Thoracic aorta (tissue), 2 donors: ENCODE measurements at regions not wholly inside any gene's neighbourhood (a gene's known extent, or its start where the extent isn't known, plus 50 kb on each side); places are given as distances from the start of the nearest gene placed in this dataset.
"Not testable (repeated sequence)": the region's sequence is repeated elsewhere in the genome, so short reads cannot be mapped to it uniquely, and the experiment has no call there.

Experiments
- ATAC-seq: fragments of 150-250 bp; one replicate; pipeline ENCODE4 v1.8.0; 2017; ENCODE audit warnings: low read depth; ENCODE audit not compliant: insufficient number of reproducible peaks, low FRiP score
- DNase-seq: peaks from one replicate; pipeline ENCODE4 v3.0.0-alpha.2; 2020; ENCODE audit warnings: low spot score
- H3K27ac ChIP-seq, 2 donors: fragments of 200-600 bp; sonication (generic); 1 replicate in 1 of 2; 2 replicates in 1 of 2; pipeline ENCODE4 v1.5.1; 2016; ENCODE audit warnings: mild to moderate bottlenecking in 2 of 2, moderate library complexity in 2 of 2
- H3K27me3 ChIP-seq: fragments of 200-600 bp; sonication (generic); replicated peaks from 2 replicates; pipeline ENCODE4 v1.6.0; 2016; ENCODE audit warnings: mild to moderate bottlenecking; ENCODE audit not compliant: insufficient read depth
- H3K36me3 ChIP-seq: fragments of 200-600 bp; sonication (generic); one replicate; pipeline ENCODE4 v1.5.1; 2016
- H3K4me1 ChIP-seq, 2 donors: fragments of 200-600 bp; sonication (generic); 1 replicate in 1 of 2; 2 replicates in 1 of 2; pipeline versions ENCODE4 v1.5.1 to v1.6.0; 2016; ENCODE audit warnings: low read depth in 2 of 2, mild to moderate bottlenecking in 1 of 2; ENCODE audit not compliant: control insufficient read depth in 1 of 2
- H3K4me3 ChIP-seq: fragments of 200-600 bp; sonication (generic); 2 replicates; pipeline ENCODE4 v1.5.1; 2016; ENCODE audit warnings: mild to moderate bottlenecking
- H3K9me3 ChIP-seq: fragments of 200-600 bp; sonication (generic); 2 replicates; pipeline ENCODE4 v1.5.1; 2016
- TF ChIP-seq, protein P1 (sequence below): fragments of 200-600 bp; sonication (generic); IDR thresholded peaks from one replicate; pipeline ENCODE4 v1.5.1; 2019; ENCODE audit warnings: antibody characterized with exemption

DNA sequence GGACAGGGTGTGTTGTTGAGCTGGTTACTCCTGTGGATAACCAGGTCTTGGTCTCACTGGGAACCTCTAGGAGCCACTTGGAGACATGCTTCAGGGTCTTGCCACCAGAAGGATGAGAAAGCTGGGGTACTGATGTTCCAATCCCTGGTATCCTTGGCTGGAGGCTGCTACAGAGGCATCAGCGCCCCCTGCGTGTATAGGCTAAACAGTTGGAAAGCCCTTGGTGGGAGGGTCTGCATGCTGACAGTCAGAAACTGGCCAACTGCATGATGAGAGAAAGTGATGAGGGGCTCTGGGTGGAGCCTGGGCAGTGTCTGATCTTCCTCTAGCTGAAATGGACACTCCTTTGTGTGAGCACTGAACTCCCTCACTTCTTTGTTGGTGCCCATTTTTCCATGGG lies 536.9 kb downstream of the XYLT1 start:
- no peak overlapping the region for H3K4me3 ChIP-seq

DNA sequence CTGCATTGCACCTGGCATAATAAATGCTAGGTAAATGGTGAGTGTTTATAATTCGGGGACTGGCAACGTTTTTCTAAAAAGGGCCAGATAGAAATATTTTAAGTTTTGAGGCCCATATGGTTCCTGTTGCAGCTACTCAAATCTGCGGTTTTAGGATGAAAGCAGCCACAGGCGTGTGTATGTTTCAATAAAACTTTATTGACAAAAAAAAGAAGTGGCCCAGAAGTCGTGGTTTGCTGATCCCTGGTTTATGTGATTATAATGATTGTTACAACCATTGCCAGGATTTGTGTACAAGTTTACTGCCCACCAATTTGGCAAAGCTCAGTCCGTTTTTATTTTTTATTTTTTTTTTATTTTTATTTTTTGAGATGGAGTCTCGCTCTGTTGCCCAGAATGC lies 536.1 kb downstream of the XYLT1 start:
- H3K4me3 ChIP-seq = no peak overlapping the region
- H3K27ac ChIP-seq = no peak overlapping the region
- DNase-seq (no peak), ATAC-seq (no peak)
- TF ChIP-seq, protein P1, sequence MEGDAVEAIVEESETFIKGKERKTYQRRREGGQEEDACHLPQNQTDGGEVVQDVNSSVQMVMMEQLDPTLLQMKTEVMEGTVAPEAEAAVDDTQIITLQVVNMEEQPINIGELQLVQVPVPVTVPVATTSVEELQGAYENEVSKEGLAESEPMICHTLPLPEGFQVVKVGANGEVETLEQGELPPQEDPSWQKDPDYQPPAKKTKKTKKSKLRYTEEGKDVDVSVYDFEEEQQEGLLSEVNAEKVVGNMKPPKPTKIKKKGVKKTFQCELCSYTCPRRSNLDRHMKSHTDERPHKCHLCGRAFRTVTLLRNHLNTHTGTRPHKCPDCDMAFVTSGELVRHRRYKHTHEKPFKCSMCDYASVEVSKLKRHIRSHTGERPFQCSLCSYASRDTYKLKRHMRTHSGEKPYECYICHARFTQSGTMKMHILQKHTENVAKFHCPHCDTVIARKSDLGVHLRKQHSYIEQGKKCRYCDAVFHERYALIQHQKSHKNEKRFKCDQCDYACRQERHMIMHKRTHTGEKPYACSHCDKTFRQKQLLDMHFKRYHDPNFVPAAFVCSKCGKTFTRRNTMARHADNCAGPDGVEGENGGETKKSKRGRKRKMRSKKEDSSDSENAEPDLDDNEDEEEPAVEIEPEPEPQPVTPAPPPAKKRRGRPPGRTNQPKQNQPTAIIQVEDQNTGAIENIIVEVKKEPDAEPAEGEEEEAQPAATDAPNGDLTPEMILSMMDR = no peak
- no peaks in the 10 kb centered on the region for H3K9me3 ChIP-seq
- H3K36me3 ChIP-seq = no peaks in the 10 kb centered on the region
- no peaks in the 10 kb centered on the region for H3K27me3 ChIP-seq
- H3K4me1 ChIP-seq = no peaks in the 10 kb centered on the region

More for the DNA sequence above, 536.9 kb downstream of the XYLT1 start:
- no peaks in the 10 kb centered on the region for H3K27me3 ChIP-seq
- no peaks in the 10 kb centered on the region for H3K4me1 ChIP-seq
- H3K27ac ChIP-seq = no peak overlapping the region
- ATAC-seq (no peak), DNase-seq (no peak)
- H3K36me3 ChIP-seq = no peaks in the 10 kb centered on the region
- TF ChIP-seq, protein P1 = no peak
- no peaks in the 10 kb centered on the region for H3K9me3 ChIP-seq

DNA sequence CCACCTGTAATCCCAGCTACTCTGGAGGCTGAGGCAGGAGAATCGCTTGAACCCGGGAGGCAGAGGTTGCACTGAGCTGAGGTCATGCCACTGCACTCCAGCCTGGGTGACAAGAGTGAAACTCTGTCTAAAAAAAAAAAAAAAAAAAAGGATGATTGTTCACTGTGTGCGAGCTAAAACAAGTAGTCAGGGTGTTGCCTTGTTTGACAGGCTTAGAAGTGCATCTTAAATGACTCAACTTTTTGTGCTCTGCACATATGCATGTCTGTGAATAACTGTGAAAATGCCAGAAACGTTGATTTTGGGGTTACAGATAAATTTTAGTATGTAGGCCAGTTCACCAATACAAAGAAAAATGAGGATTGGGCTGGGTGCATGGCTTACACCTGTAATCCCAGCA lies 534.9 kb downstream of the XYLT1 start:
- H3K27me3 ChIP-seq, DNase-seq, H3K36me3 ChIP-seq, H3K4me1 ChIP-seq, ATAC-seq, H3K4me3 ChIP-seq, H3K9me3 ChIP-seq, H3K27ac ChIP-seq: not testable (repeated sequence)

- no peak for DNase-seq
- H3K36me3 ChIP-seq = no peaks in the 10 kb centered on the region
- H3K9me3 ChIP-seq = no peaks in the 10 kb centered on the region
- H3K4me3 ChIP-seq = no peak overlapping the region
- no peaks in the 10 kb centered on the region for H3K4me1 ChIP-seq
- H3K27ac ChIP-seq = no peak overlapping the region
- TF ChIP-seq, protein P1 = no peak
- no peak for ATAC-seq
- no peaks in the 10 kb centered on the region for H3K27me3 ChIP-seq
Observed at GRCh38 chr16:16937576-16937975, 533.2 kb downstream of the XYLT1 start.

DNA sequence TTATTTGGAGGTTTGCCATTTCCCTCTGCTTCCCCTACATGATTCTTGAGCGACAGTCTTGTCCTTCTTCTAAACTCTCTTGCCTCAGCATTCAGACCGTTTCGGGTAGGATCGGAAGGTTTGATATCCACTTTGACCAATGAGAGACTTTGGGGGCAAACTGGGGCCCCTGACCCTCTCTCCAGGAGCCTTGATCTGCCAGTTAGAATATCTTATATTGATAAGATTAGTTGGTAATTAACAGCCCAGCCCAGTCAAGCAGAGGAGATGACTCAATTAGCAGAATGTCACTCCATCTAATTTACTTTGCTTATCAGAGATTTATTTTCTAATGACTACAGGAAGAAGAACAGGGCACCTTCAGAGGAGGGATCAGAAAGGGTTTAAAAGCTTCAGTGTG lies 532.8 kb downstream of the XYLT1 start:
- ATAC-seq (no peak), DNase-seq (no peak)
- Histone ChIP-seq H3K9me3 (no peaks in the 10 kb centered on the region), H3K4me3 (no peak overlapping the region), H3K4me1 (no peaks in the 10 kb centered on the region), H3K27me3 (no peaks in the 10 kb centered on the region), H3K27ac (no peak overlapping the region), H3K36me3 (no peaks in the 10 kb centered on the region)
- TF ChIP-seq, protein P1 = no peak

- no peak overlapping the region for H3K27ac ChIP-seq
- no peaks in the 10 kb centered on the region for H3K27me3 ChIP-seq
- TF ChIP-seq, protein P1 = no peak
- no peak for ATAC-seq
- H3K9me3 ChIP-seq = no peaks in the 10 kb centered on the region
- no peaks in the 10 kb centered on the region for H3K36me3 ChIP-seq
- no peaks in the 10 kb centered on the region for H3K4me1 ChIP-seq
- no peak for DNase-seq
- no peak overlapping the region for H3K4me3 ChIP-seq
Observed at GRCh38 chr16:16938980-16939379, 531.8 kb downstream of the XYLT1 start.
